ENCODE measurements at regions not wholly inside any gene's neighbourhood (a gene's known extent, or its start where the extent isn't known, plus 50 kb on each side); places are given as distances from the start of the nearest gene placed in this dataset.

GRCh38 chr2:220955776-220956175 lies 616.3 kb downstream of the EPHA4 start:
- Histone ChIP-seq H3K9me3 (no peaks in the 10 kb centered on the region), H3K27ac (no peak overlapping the region), H3K4me1 (peaks cover 9% of the 10 kb centered on the region), H3K4me3 (no peak overlapping the region), H3K27me3 (no peaks in the 10 kb centered on the region), H3K36me3 (no peaks in the 10 kb centered on the region)
- intact Hi-C loops (cut with DNase I) = no loop called here
- ATAC-seq (no peak), DNase-seq (no peak)
- TF ChIP-seq CTCF (IDR thresholded peaks at IDR 0.05) = no peak

GRCh38 chr2:220956429-220956828 lies 615.7 kb downstream of the EPHA4 start:
- intact Hi-C loops (cut with DNase I) = no loop called here
- TF ChIP-seq CTCF (IDR thresholded peaks at IDR 0.05) = no peak
- no peak for DNase-seq
- no peak for ATAC-seq
- Histone ChIP-seq H3K27ac (no peak overlapping the region), H3K4me3 (no peak overlapping the region), H3K27me3 (no peaks in the 10 kb centered on the region), H3K4me1 (peaks cover 9% of the 10 kb centered on the region), H3K9me3 (no peaks in the 10 kb centered on the region), H3K36me3 (no peaks in the 10 kb centered on the region)

GRCh38 chr2:220959391-220959802 lies 612.7 kb downstream of the EPHA4 start:
- intact Hi-C loops (cut with DNase I) = no loop called here
- H3K9me3 ChIP-seq = no peaks in the 10 kb centered on the region
- TF ChIP-seq CTCF (IDR thresholded peaks at IDR 0.05) = no peak
- no peaks in the 10 kb centered on the region for H3K27me3 ChIP-seq
- H3K4me3 ChIP-seq = no peak overlapping the region
- peaks cover 9% of the 10 kb centered on the region for H3K4me1 ChIP-seq
- DNase-seq = no peak
- ATAC-seq = peak; percentile 72
- H3K27ac ChIP-seq = no peak overlapping the region
- H3K36me3 ChIP-seq = no peaks in the 10 kb centered on the region

- Histone ChIP-seq H3K9me3 (no peaks in the 10 kb centered on the region), H3K27ac (no peak overlapping the region), H3K36me3 (no peaks in the 10 kb centered on the region), H3K4me1 (peaks cover 9% of the 10 kb centered on the region), H3K4me3 (no peak overlapping the region), H3K27me3 (no peaks in the 10 kb centered on the region)
- ATAC-seq (no peak), DNase-seq (no peak)
- intact Hi-C loops (cut with DNase I) = no loop called here
- TF ChIP-seq CTCF (IDR thresholded peaks at IDR 0.05) = no peak
These were observed 610.8 kb downstream of the EPHA4 start for GRCh38 chr2:220961143-220961860.

- TF ChIP-seq CTCF (IDR thresholded peaks at IDR 0.05) = no peak
- H3K9me3 ChIP-seq = no peaks in the 10 kb centered on the region
- DNase-seq = no peak
- no peaks in the 10 kb centered on the region for H3K27me3 ChIP-seq
- ATAC-seq = no peak
- H3K36me3 ChIP-seq = no peaks in the 10 kb centered on the region
- no peak overlapping the region for H3K27ac ChIP-seq
- peaks cover 9% of the 10 kb centered on the region for H3K4me1 ChIP-seq
- no peak overlapping the region for H3K4me3 ChIP-seq
- intact Hi-C loops (cut with DNase I) = no loop called here
These were observed 609.5 kb downstream of the EPHA4 start for GRCh38 chr2:220962556-220962955.

- DNase-seq (no peak), ATAC-seq (no peak)
- no peak overlapping the region for H3K27ac ChIP-seq
- no peaks in the 10 kb centered on the region for H3K9me3 ChIP-seq
- intact Hi-C loops (cut with DNase I) = no loop called here
- peaks cover 9% of the 10 kb centered on the region for H3K4me1 ChIP-seq
- H3K27me3 ChIP-seq = no peaks in the 10 kb centered on the region
- H3K36me3 ChIP-seq = no peaks in the 10 kb centered on the region
- no peak overlapping the region for H3K4me3 ChIP-seq
- no peak for TF ChIP-seq CTCF (IDR thresholded peaks at IDR 0.05)
These were observed 609.0 kb downstream of the EPHA4 start for GRCh38 chr2:220963076-220963475.

Measured in upper lobe of right lung (tissue), 1 donor.